ENCODE measurements at regions not wholly inside any gene's neighbourhood (a gene's known extent, or its start where the extent isn't known, plus 50 kb on each side); places are given as distances from the start of the nearest gene placed in this dataset.
"Not testable (repeated sequence)": the region's sequence is repeated elsewhere in the genome, so short reads cannot be mapped to it uniquely, and the experiment has no call there.

GRCh38 chr21:25487046-25487594 is 120.2 kb downstream of the MRPL39 start:
- no peak for DNase-seq (ENCODE audit: low spot score)

- DNase-seq (ENCODE audit: low spot score): no peak
Measured at GRCh38 chr21:25485914-25486313, 121.4 kb downstream of the MRPL39 start.

GRCh38 chr21:25467896-25468295 is 139.4 kb downstream of the MRPL39 start:
- DNase-seq (ENCODE audit: low spot score): no peak

- DNase-seq (ENCODE audit: low spot score): not testable (repeated sequence)
Measured at GRCh38 chr21:25467071-25467470, 140.2 kb downstream of the MRPL39 start.

GRCh38 chr21:25466470-25466869 is 140.8 kb downstream of the MRPL39 start:
- no peak for DNase-seq (ENCODE audit: low spot score)

GRCh38 chr21:25465263-25465662 is 142.0 kb downstream of the MRPL39 start:
- DNase-seq (ENCODE audit: low spot score): no peak

- no peak for DNase-seq (ENCODE audit: low spot score)
Measured at GRCh38 chr21:25464275-25464674, 143.0 kb downstream of the MRPL39 start.

GRCh38 chr21:25462517-25462971 is 144.7 kb downstream of the MRPL39 start:
- DNase-seq (ENCODE audit: low spot score): no peak

GRCh38 chr21:25461725-25462124 is 145.6 kb downstream of the MRPL39 start:
- DNase-seq (ENCODE audit: low spot score): peak; percentile 19

- DNase-seq (ENCODE audit: low spot score): no peak
Measured at GRCh38 chr21:25459993-25460392, 147.3 kb downstream of the MRPL39 start.

GRCh38 chr21:25459365-25459764 is 147.9 kb downstream of the MRPL39 start:
- no peak for DNase-seq (ENCODE audit: low spot score)

GRCh38 chr21:25458484-25458883 is 148.8 kb downstream of the MRPL39 start:
- DNase-seq (ENCODE audit: low spot score): no peak

GRCh38 chr21:25457946-25458345 is 149.3 kb downstream of the MRPL39 start:
- DNase-seq (ENCODE audit: low spot score): no peak

- peak; percentile 31 for DNase-seq (ENCODE audit: low spot score)
Measured at GRCh38 chr21:25457411-25457810, 149.9 kb downstream of the MRPL39 start.

GRCh38 chr21:25456672-25457071 is 150.6 kb downstream of the MRPL39 start:
- DNase-seq (ENCODE audit: low spot score): no peak

- no peak for DNase-seq (ENCODE audit: low spot score)
Measured at GRCh38 chr21:25453524-25453923, 153.8 kb downstream of the MRPL39 start.

- DNase-seq (ENCODE audit: low spot score): no peak
Measured at GRCh38 chr21:25449950-25450349, 157.3 kb downstream of the MRPL39 start.

- DNase-seq (ENCODE audit: low spot score): no peak
Measured at GRCh38 chr21:25441835-25442234, 165.4 kb downstream of the MRPL39 start.

GRCh38 chr21:25437465-25437864 is 169.8 kb downstream of the MRPL39 start:
- not testable (repeated sequence) for DNase-seq (ENCODE audit: low spot score)

- DNase-seq (ENCODE audit: low spot score): no peak
Measured at GRCh38 chr21:25428537-25428936, 178.7 kb downstream of the MRPL39 start.

GRCh38 chr21:25427828-25428227 is 179.5 kb downstream of the MRPL39 start:
- no peak for DNase-seq (ENCODE audit: low spot score)

- DNase-seq (ENCODE audit: low spot score): no peak
Measured at GRCh38 chr21:25426580-25426979, 180.7 kb downstream of the MRPL39 start.

- DNase-seq (ENCODE audit: low spot score): no peak
Measured at GRCh38 chr21:25425156-25425555, 182.1 kb downstream of the MRPL39 start.

GRCh38 chr21:25424634-25425033 is 182.6 kb downstream of the MRPL39 start:
- no peak for DNase-seq (ENCODE audit: low spot score)

Data from umbilical cord (tissue), 1 donor.